ENCODE measurements at regions not wholly inside any gene's neighbourhood (a gene's known extent, or its start where the extent isn't known, plus 50 kb on each side); places are given as distances from the start of the nearest gene placed in this dataset.

- Histone ChIP-seq H3K27me3 (ENCODE audit: control insufficient read depth, insufficient read depth, low read length) (peaks cover 4% of the 10 kb centered on the region), H3K4me1 (ENCODE audit: control insufficient read depth, insufficient read depth, low read length, poor library complexity, severe bottlenecking) (no peaks in the 10 kb centered on the region), H3K4me3 (ENCODE audit: low read depth, low read length) (no peak overlapping the region), H3K36me3 (ENCODE audit: control insufficient read depth, insufficient read depth, low read length) (no peaks in the 10 kb centered on the region), H3K27ac (ENCODE audit: insufficient read depth, low read length, poor library complexity, severe bottlenecking) (no peak overlapping the region), H3K9me3 (ENCODE audit: control insufficient read depth in 2 of 2, low read length in 2 of 2) (no peaks in the 10 kb centered on the region)
- H3K27me3 Mint-ChIP-seq: peaks cover 4% of the 10 kb centered on the region
- DNase-seq: no peak
- no peak for ATAC-seq (ENCODE audit: low read depth in 2 of 2)
- H3K9me3 Mint-ChIP-seq: peaks cover 0 to 3% (median 0%) of the 10 kb centered on the region in 7 donors
- H3K4me1 Mint-ChIP-seq: no peaks in the 10 kb centered on the region
- no peaks in the 10 kb centered on the region for H3K36me3 Mint-ChIP-seq
- H3K4me3 Mint-ChIP-seq: no peak overlapping the region
- H3K27ac Mint-ChIP-seq: peak overlapping the region in 1 of 3 donors; percentile 6
Measured at GRCh38 chr6:150470960-150471665, 102.3 kb downstream of the IYD start.

GRCh38 chr6:150478656-150479545, 110.1 kb downstream of the IYD start:
- no peak overlapping the region for H3K4me3 ChIP-seq (ENCODE audit: low read depth, low read length)
- no peaks in the 10 kb centered on the region for H3K4me1 ChIP-seq (ENCODE audit: control insufficient read depth, insufficient read depth, low read length, poor library complexity, severe bottlenecking)
- Mint-ChIP-seq H3K27ac (no peak overlapping the region), H3K36me3 (no peaks in the 10 kb centered on the region), H3K4me3 (no peak overlapping the region), H3K9me3 (peaks cover 0 to 8% (median 0%) of the 10 kb centered on the region in 7 donors), H3K27me3 (peaks cover 5% of the 10 kb centered on the region), H3K4me1 (no peaks in the 10 kb centered on the region)
- no peak overlapping the region for H3K27ac ChIP-seq (ENCODE audit: insufficient read depth, low read length, poor library complexity, severe bottlenecking)
- DNase-seq (no peak), ATAC-seq (ENCODE audit: low read depth in 2 of 2) (no peak)
- H3K27me3 ChIP-seq (ENCODE audit: control insufficient read depth, insufficient read depth, low read length): peaks cover 2% of the 10 kb centered on the region
- no peaks in the 10 kb centered on the region for H3K9me3 ChIP-seq (ENCODE audit: control insufficient read depth in 2 of 2, low read length in 2 of 2)
- H3K36me3 ChIP-seq (ENCODE audit: control insufficient read depth, insufficient read depth, low read length): no peaks in the 10 kb centered on the region

- Mint-ChIP-seq H3K9me3 (peaks cover 0 to 2% (median 0%) of the 10 kb centered on the region in 7 donors), H3K27ac (no peak overlapping the region), H3K4me3 (no peak overlapping the region), H3K4me1 (no peaks in the 10 kb centered on the region), H3K27me3 (no peaks in the 10 kb centered on the region), H3K36me3 (no peaks in the 10 kb centered on the region)
- Histone ChIP-seq H3K36me3 (ENCODE audit: control insufficient read depth, insufficient read depth, low read length) (no peaks in the 10 kb centered on the region), H3K27me3 (ENCODE audit: control insufficient read depth, insufficient read depth, low read length) (peaks cover 2% of the 10 kb centered on the region), H3K4me1 (ENCODE audit: control insufficient read depth, insufficient read depth, low read length, poor library complexity, severe bottlenecking) (no peaks in the 10 kb centered on the region), H3K27ac (ENCODE audit: insufficient read depth, low read length, poor library complexity, severe bottlenecking) (no peak overlapping the region), H3K4me3 (ENCODE audit: low read depth, low read length) (no peak overlapping the region), H3K9me3 (ENCODE audit: control insufficient read depth in 2 of 2, low read length in 2 of 2) (no peaks in the 10 kb centered on the region)
- ATAC-seq (ENCODE audit: low read depth in 2 of 2) (no peak), DNase-seq (no peak)
Measured at GRCh38 chr6:150482883-150483409, 114.1 kb downstream of the IYD start.

- no peaks in the 10 kb centered on the region for H3K36me3 ChIP-seq (ENCODE audit: control insufficient read depth, insufficient read depth, low read length)
- Mint-ChIP-seq H3K4me1 (peaks cover 0 to 3% (median 0%) of the 10 kb centered on the region in 4 donors), H3K36me3 (no peaks in the 10 kb centered on the region), H3K27ac (no peak overlapping the region), H3K9me3 (peaks cover 0 to 2% (median 0%) of the 10 kb centered on the region in 7 donors), H3K4me3 (no peak overlapping the region), H3K27me3 (peaks cover 4% of the 10 kb centered on the region)
- no peaks in the 10 kb centered on the region for H3K4me1 ChIP-seq (ENCODE audit: control insufficient read depth, insufficient read depth, low read length, poor library complexity, severe bottlenecking)
- no peaks in the 10 kb centered on the region for H3K9me3 ChIP-seq (ENCODE audit: control insufficient read depth in 2 of 2, low read length in 2 of 2)
- no peak for ATAC-seq (ENCODE audit: low read depth in 2 of 2)
- no peaks in the 10 kb centered on the region for H3K27me3 ChIP-seq (ENCODE audit: control insufficient read depth, insufficient read depth, low read length)
- no peak overlapping the region for H3K27ac ChIP-seq (ENCODE audit: insufficient read depth, low read length, poor library complexity, severe bottlenecking)
- no peak overlapping the region for H3K4me3 ChIP-seq (ENCODE audit: low read depth, low read length)
- no peak for DNase-seq
Measured at GRCh38 chr6:150485161-150485958, 114.3 kb upstream of the PLEKHG1 start.

GRCh38 chr6:150486048-150486447, 113.6 kb upstream of the PLEKHG1 start:
- Histone ChIP-seq H3K4me1 (ENCODE audit: control insufficient read depth, insufficient read depth, low read length, poor library complexity, severe bottlenecking) (peaks cover 4% of the 10 kb centered on the region), H3K27me3 (ENCODE audit: control insufficient read depth, insufficient read depth, low read length) (no peaks in the 10 kb centered on the region), H3K27ac (ENCODE audit: insufficient read depth, low read length, poor library complexity, severe bottlenecking) (no peak overlapping the region), H3K9me3 (ENCODE audit: control insufficient read depth in 2 of 2, low read length in 2 of 2) (no peaks in the 10 kb centered on the region), H3K36me3 (ENCODE audit: control insufficient read depth, insufficient read depth, low read length) (no peaks in the 10 kb centered on the region), H3K4me3 (ENCODE audit: low read depth, low read length) (no peak overlapping the region)
- Mint-ChIP-seq H3K4me1 (peaks cover 0 to 6% (median under 1%) of the 10 kb centered on the region in 4 donors), H3K36me3 (no peaks in the 10 kb centered on the region), H3K27me3 (peaks cover 4% of the 10 kb centered on the region), H3K27ac (no peak overlapping the region), H3K9me3 (no peaks in the 10 kb centered on the region), H3K4me3 (no peak overlapping the region)
- ATAC-seq (ENCODE audit: low read depth in 2 of 2) (no peak), DNase-seq (no peak)

DNA sequence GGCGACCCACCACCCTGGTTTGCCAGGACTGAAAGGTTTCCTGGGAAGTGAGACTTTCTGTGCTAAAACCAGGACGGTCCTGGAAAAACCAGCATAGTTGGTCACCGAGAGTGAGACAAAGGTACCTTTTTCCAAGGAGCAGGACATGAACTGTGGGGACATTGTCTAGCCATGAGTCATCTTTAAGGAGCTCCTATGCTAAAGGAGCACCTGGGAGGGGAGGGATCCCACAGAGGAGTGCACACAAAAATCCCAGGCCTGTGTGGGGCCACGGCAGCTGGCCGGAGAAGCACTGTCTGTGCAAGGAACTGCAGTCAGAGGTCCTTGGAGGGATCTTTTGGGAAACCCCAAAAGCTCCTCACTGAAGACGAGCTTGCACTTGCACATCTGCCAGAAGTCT, 109.1 kb upstream of the PLEKHG1 start:
- Histone ChIP-seq H3K27ac (ENCODE audit: insufficient read depth, low read length, poor library complexity, severe bottlenecking) (no peak overlapping the region), H3K4me1 (ENCODE audit: control insufficient read depth, insufficient read depth, low read length, poor library complexity, severe bottlenecking) (peaks cover 10% of the 10 kb centered on the region), H3K36me3 (ENCODE audit: control insufficient read depth, insufficient read depth, low read length) (no peaks in the 10 kb centered on the region), H3K27me3 (ENCODE audit: control insufficient read depth, insufficient read depth, low read length) (no peaks in the 10 kb centered on the region), H3K4me3 (ENCODE audit: low read depth, low read length) (no peak overlapping the region), H3K9me3 (ENCODE audit: control insufficient read depth in 2 of 2, low read length in 2 of 2) (no peaks in the 10 kb centered on the region)
- no peak for DNase-seq
- ATAC-seq (ENCODE audit: low read depth in 2 of 2): no peak
- H3K27ac Mint-ChIP-seq: no peak overlapping the region
- peaks cover 3 to 23% (median 6%) of the 10 kb centered on the region in 4 donors for H3K4me1 Mint-ChIP-seq
- H3K9me3 Mint-ChIP-seq: peaks cover 0 to 3% (median 0%) of the 10 kb centered on the region in 7 donors
- H3K27me3 Mint-ChIP-seq: peaks cover 4% of the 10 kb centered on the region
- H3K4me3 Mint-ChIP-seq: no peak overlapping the region
- H3K36me3 Mint-ChIP-seq: peaks cover 3% of the 10 kb centered on the region

GRCh38 chr6:150491131-150491810, 108.4 kb upstream of the PLEKHG1 start:
- H3K36me3 Mint-ChIP-seq: peaks cover 3% of the 10 kb centered on the region
- peaks cover 3 to 23% (median 6%) of the 10 kb centered on the region in 4 donors for H3K4me1 Mint-ChIP-seq
- peaks cover 0 to 3% (median 0%) of the 10 kb centered on the region in 7 donors for H3K9me3 Mint-ChIP-seq
- peak overlapping the region in 1 of 3 donors; percentile 9 for H3K27ac Mint-ChIP-seq
- no peaks in the 10 kb centered on the region for H3K36me3 ChIP-seq (ENCODE audit: control insufficient read depth, insufficient read depth, low read length)
- H3K4me3 ChIP-seq (ENCODE audit: low read depth, low read length): peak overlapping the region; percentile 46
- DNase-seq: peak in 2 of 3 donors; percentile 44 to 65
- H3K27me3 ChIP-seq (ENCODE audit: control insufficient read depth, insufficient read depth, low read length): no peaks in the 10 kb centered on the region
- no peak overlapping the region for H3K27ac ChIP-seq (ENCODE audit: insufficient read depth, low read length, poor library complexity, severe bottlenecking)
- peaks cover 4% of the 10 kb centered on the region for H3K27me3 Mint-ChIP-seq
- peaks cover 10% of the 10 kb centered on the region for H3K4me1 ChIP-seq (ENCODE audit: control insufficient read depth, insufficient read depth, low read length, poor library complexity, severe bottlenecking)
- peak overlapping the region in 3 of 4 donors; percentile 5 to 53 (median 49) for H3K4me3 Mint-ChIP-seq
- peak; percentile 68 to 87 for ATAC-seq (ENCODE audit: low read depth in 2 of 2)
- H3K9me3 ChIP-seq (ENCODE audit: control insufficient read depth in 2 of 2, low read length in 2 of 2): no peaks in the 10 kb centered on the region

Data from CD4-positive, CD25-positive, alpha-beta regulatory T cell (primary cell).